CD14-positive monocyte (primary cell): ENCODE measurements at regions not wholly inside any gene's neighbourhood (a gene's known extent, or its start where the extent isn't known, plus 50 kb on each side); places are given as distances from the start of the nearest gene placed in this dataset.

Source experiments
- DNase-seq, 3 donors: peaks; one replicate each; pipeline ENCODE4 v3.0.0-alpha.2; 2011 to 2022
- H2AFZ ChIP-seq: 2 replicates; pipeline ENCODE4 v1.6.0; 2012; ENCODE audit warnings: mild to moderate bottlenecking, low read depth, low read length, inconsistent platforms; ENCODE audit not compliant: insufficient read depth, poor library complexity, severe bottlenecking
- H3K27ac ChIP-seq, 2 donors: 1 replicate in 1 of 2; 2 replicates in 1 of 2; pipeline ENCODE4 v1.5.1; 2012 to 2013; ENCODE audit warnings: low read length in 2 of 2, control low read depth in 1 of 2, inconsistent platforms in 1 of 2, low read depth in 1 of 2, mild to moderate bottlenecking in 1 of 2
- H3K27me3 ChIP-seq, 2 donors: one replicate each; pipeline versions ENCODE4 v1.6.0 to v1.6.1; 2011 to 2013; ENCODE audit warnings: low read length in 2 of 2; ENCODE audit not compliant: control insufficient read depth in 2 of 2, insufficient read depth in 2 of 2
- H3K36me3 ChIP-seq, 2 donors: replicated peaks in 1 of 2; 1 replicate in 1 of 2; 2 replicates in 1 of 2; pipeline versions ENCODE4 v1.5.1 to v1.6.1; 2012 to 2013; ENCODE audit warnings: low read length in 2 of 2, control low read depth in 1 of 2, inconsistent platforms in 1 of 2, mild to moderate bottlenecking in 1 of 2; ENCODE audit not compliant: insufficient read depth in 2 of 2, control insufficient read depth in 1 of 2
- H3K4me1 ChIP-seq, 2 donors: 1 replicate in 1 of 2; 2 replicates in 1 of 2; pipeline versions ENCODE4 v1.5.1 to v1.6.1; 2012 to 2013; ENCODE audit warnings: low read length in 2 of 2, control low read depth in 1 of 2, inconsistent platforms in 1 of 2, mild to moderate bottlenecking in 1 of 2, moderate library complexity in 1 of 2; ENCODE audit not compliant: insufficient read depth in 2 of 2, control insufficient read depth in 1 of 2
- H3K4me2 ChIP-seq: replicated peaks from 2 replicates; pipeline ENCODE3; 2012; ENCODE audit warnings: low read length, moderate library complexity, mild to moderate bottlenecking; ENCODE audit not compliant: poor library complexity, severe bottlenecking; ENCODE audit errors: extremely low read depth
- H3K4me3 ChIP-seq, 3 experiments: fragments of 200-600 bp in 1 of 3; sonication (generic) in 1 of 3; replicated peaks in 1 of 3; 1 replicate in 2 of 3; 2 replicates in 1 of 3; pipeline ENCODE4 v1.5.1; 2011 to 2013; ENCODE audit warnings: low read length in 3 of 3, mild to moderate bottlenecking in 3 of 3, control low read depth in 2 of 3, low read depth in 2 of 3, inconsistent platforms in 1 of 3, moderate library complexity in 1 of 3
- H3K79me2 ChIP-seq: 2 replicates; pipeline ENCODE4 v1.6.0; 2012; ENCODE audit warnings: mild to moderate bottlenecking, control low read depth, inconsistent platforms, low read length, moderate library complexity; ENCODE audit not compliant: insufficient read depth
- H3K9ac ChIP-seq: 2 replicates; pipeline ENCODE4 v1.6.0; 2017; ENCODE audit warnings: low read length, mild to moderate bottlenecking; ENCODE audit not compliant: insufficient read depth, poor library complexity, severe bottlenecking
- H3K9me3 ChIP-seq, 2 donors: replicated peaks in 1 of 2; 1 replicate in 1 of 2; 2 replicates in 1 of 2; pipeline versions ENCODE4 v1.5.1 to v1.6.1; 2012 to 2013; ENCODE audit warnings: low read length in 2 of 2, control low read depth in 1 of 2; ENCODE audit not compliant: control insufficient read depth in 1 of 2, insufficient read depth in 1 of 2
- H4K20me1 ChIP-seq: 2 replicates; pipeline ENCODE4 v1.6.0; 2012; ENCODE audit warnings: mild to moderate bottlenecking, low read length, control low read depth, moderate library complexity; ENCODE audit not compliant: insufficient read depth
- H3K27ac Mint-ChIP-seq, 7 donors: one replicate each; pipeline ENCODE4 v1.8.0; 2020; ENCODE audit warnings: mild to moderate bottlenecking in 7 of 7, mixed read lengths in 7 of 7, moderate library complexity in 6 of 7, inconsistent platforms in 2 of 7
- H3K27me3 Mint-ChIP-seq, 3 donors: one replicate each; pipeline ENCODE4 v1.8.0; 2021 to 2022; ENCODE audit warnings: low read depth in 3 of 3, mild to moderate bottlenecking in 3 of 3, mixed read lengths in 3 of 3, moderate library complexity in 3 of 3, inconsistent platforms in 1 of 3
- H3K36me3 Mint-ChIP-seq, 2 donors: one replicate each; pipeline ENCODE4 v1.8.0; 2020; ENCODE audit warnings: mixed read lengths in 2 of 2, inconsistent platforms in 1 of 2, mild to moderate bottlenecking in 1 of 2
- H3K4me1 Mint-ChIP-seq: one replicate; pipeline ENCODE4 v1.8.0; 2020; ENCODE audit warnings: mild to moderate bottlenecking, mixed read lengths
- H3K4me3 Mint-ChIP-seq, 2 donors: one replicate each; pipeline ENCODE4 v1.8.0; 2020; ENCODE audit warnings: mild to moderate bottlenecking in 2 of 2, mixed read lengths in 2 of 2, moderate library complexity in 1 of 2
- H3K9me3 Mint-ChIP-seq, 7 donors: one replicate each; pipeline ENCODE4 v1.8.0; 2020 to 2022; ENCODE audit warnings: mixed read lengths in 7 of 7, mild to moderate bottlenecking in 6 of 7, moderate library complexity in 6 of 7, inconsistent platforms in 2 of 7
- CTCF ChIP-seq: fragments of 200-600 bp; IDR thresholded peaks from one replicate; pipeline ENCODE4 v1.8.0; 2022; ENCODE audit warnings: antibody characterized with exemption, mild to moderate bottlenecking
- WGBS: methylation state at CpG from one replicate; pipeline ENCODE4 v1.1.5; 2013; ENCODE audit warnings: missing lambda C conversion rate; ENCODE audit not compliant: insufficient coverage; 5-methylcytosine and 5-hydroxymethylcytosine counted together
- intact Hi-C, 2 donors: fragments of 100-400 bp; cut with micrococcal nuclease; formaldehyde crosslinking; loops; one replicate each; pipeline versions ENCODE4 v1.15.0 to v1.15.1; 2023

GRCh38 chr6:87922196-87922946 lies 125.3 kb upstream of the SPACA1 start:
- no peaks in the 10 kb centered on the region for H3K36me3 Mint-ChIP-seq
- Histone ChIP-seq H4K20me1 (no peaks in the 10 kb centered on the region), H2AFZ (peak overlapping the region; percentile 22), H3K9ac (no peak overlapping the region), H3K79me2 (no peaks in the 10 kb centered on the region), H3K27me3 (peaks cover 0 to 2% of the 10 kb centered on the region in 2 donors), H3K27ac (peak overlapping the region in 1 of 2 donors; percentile 66), H3K36me3 (no peaks in the 10 kb centered on the region), H3K4me3 (no peak overlapping the region), H3K4me2 (no peak overlapping the region), H3K9me3 (no peaks in the 10 kb centered on the region), H3K4me1 (peaks cover 9 to 13% of the 10 kb centered on the region in 2 donors)
- no peak for TF ChIP-seq CTCF
- intact Hi-C loops: no loop called here
- peaks cover 0 to 1% (median 0%) of the 10 kb centered on the region in 7 donors for H3K9me3 Mint-ChIP-seq
- DNase-seq: no peak
- peaks cover 13% of the 10 kb centered on the region for H3K4me1 Mint-ChIP-seq
- peak overlapping the region in 4 of 7 donors; percentile 43 to 75 (median 63) for H3K27ac Mint-ChIP-seq
- 86% methylated on average over 2 of the region's 2 CpGs for WGBS
- H3K27me3 Mint-ChIP-seq: peaks cover 0 to 7% (median 3%) of the 10 kb centered on the region in 3 donors
- H3K4me3 Mint-ChIP-seq: no peak overlapping the region

GRCh38 chr6:87921034-87921433 lies 126.6 kb upstream of the SPACA1 start:
- Mint-ChIP-seq H3K27ac (no peak overlapping the region), H3K4me1 (peaks cover 13% of the 10 kb centered on the region), H3K4me3 (no peak overlapping the region), H3K36me3 (no peaks in the 10 kb centered on the region), H3K27me3 (peaks cover 0 to 7% (median 3%) of the 10 kb centered on the region in 3 donors), H3K9me3 (peaks cover 0 to 5% (median 2%) of the 10 kb centered on the region in 7 donors)
- intact Hi-C loops: no loop called here
- TF ChIP-seq CTCF: no peak
- H3K27ac ChIP-seq: no peak overlapping the region
- 100% methylated on average over 1 of the region's 1 CpG for WGBS
- H3K27me3 ChIP-seq: peaks cover 0 to 2% of the 10 kb centered on the region in 2 donors
- peaks cover 9 to 13% of the 10 kb centered on the region in 2 donors for H3K4me1 ChIP-seq
- peaks cover 0 to 4% of the 10 kb centered on the region in 2 donors for H3K9me3 ChIP-seq
- H2AFZ ChIP-seq: no peak overlapping the region
- H3K4me2 ChIP-seq: no peak overlapping the region
- H3K4me3 ChIP-seq: no peak overlapping the region
- no peaks in the 10 kb centered on the region for H4K20me1 ChIP-seq
- no peak for DNase-seq
- no peaks in the 10 kb centered on the region for H3K79me2 ChIP-seq
- no peak overlapping the region for H3K9ac ChIP-seq
- no peaks in the 10 kb centered on the region for H3K36me3 ChIP-seq
